Erythroblast (primary cell): ENCODE measurements at regions not wholly inside any gene's neighbourhood (a gene's known extent, or its start where the extent isn't known, plus 50 kb on each side); places are given as distances from the start of the nearest gene placed in this dataset.

Source experiments
- GATA1 ChIP-seq: IDR thresholded peaks from 2 replicates; pipeline ENCODE4 v1.6.1; 2011; ENCODE audit warnings: low read depth, mild to moderate bottlenecking, control low read depth, low read length, moderate library complexity
- POLR2A ChIP-seq: IDR thresholded peaks from 2 replicates; pipeline ENCODE4 v1.6.1; 2011; ENCODE audit warnings: mild to moderate bottlenecking, low read length

DNA sequence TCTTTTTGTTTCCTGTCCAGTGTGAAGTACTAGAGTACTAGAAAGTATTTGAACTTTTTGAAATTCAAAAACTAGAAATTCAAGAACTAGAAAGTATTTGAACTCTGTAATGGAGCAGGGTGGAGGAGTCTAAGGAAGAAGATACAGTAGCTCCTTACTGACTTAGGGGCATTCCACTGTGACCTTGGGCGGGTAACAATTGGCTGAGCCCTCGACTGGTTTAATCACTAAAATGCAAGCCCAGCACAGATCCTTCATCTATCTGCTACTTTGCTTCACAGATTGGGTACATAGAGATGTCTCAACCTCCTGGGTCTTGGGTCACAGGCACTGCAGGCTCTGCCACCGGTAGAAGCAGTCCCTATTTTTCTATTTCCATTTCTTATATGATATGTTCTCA, 462.1 kb upstream of the AGTR1 start:
- TF ChIP-seq POLR2A (no peak), GATA1 (no peak)
